ENCODE measurements at regions not wholly inside any gene's neighbourhood (a gene's known extent, or its start where the extent isn't known, plus 50 kb on each side); places are given as distances from the start of the nearest gene placed in this dataset.

DNA sequence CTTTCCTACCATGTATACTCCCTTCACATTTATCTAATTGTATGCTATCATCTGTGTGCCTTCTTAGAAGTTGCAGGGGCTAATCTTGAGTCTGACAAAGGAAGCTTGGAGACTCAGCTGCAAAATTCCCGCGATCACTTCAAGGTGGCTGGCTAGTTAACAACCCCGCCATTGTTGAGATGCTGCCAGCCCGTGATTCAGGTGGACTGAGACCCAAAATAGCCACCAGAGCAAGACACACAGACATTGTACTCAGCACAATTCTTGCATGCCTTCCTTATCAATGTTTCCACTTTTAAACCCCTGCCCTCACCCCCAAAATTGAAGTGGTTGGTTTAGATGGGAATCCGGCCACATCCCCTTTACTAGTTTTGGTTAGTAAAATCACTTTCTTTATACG is 225.8 kb upstream of the ZNF717 start:
- DNase-seq, result no peak

GRCh38 chr3:76015496-76015895 is 230.1 kb upstream of the ZNF717 start:
- no peak for DNase-seq

DNA sequence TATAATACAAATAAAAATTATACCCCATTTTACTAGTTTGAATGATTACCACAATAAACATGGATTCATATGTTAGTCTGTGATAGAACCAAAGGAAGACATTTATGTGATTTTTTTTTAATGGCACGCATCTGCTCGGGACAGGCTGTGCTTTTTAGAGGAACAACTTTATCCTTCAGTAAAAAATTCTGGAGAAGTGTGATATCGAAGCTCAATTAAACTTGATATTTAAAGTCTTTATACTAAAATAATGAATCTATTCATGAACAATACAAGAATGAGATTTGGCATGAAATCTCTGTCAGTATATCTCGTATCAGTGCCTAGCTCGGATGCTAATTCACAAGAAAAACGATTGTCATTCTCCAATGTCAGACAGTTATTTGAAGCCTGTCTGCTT is 230.8 kb upstream of the ZNF717 start:
- no peak for DNase-seq

DNA sequence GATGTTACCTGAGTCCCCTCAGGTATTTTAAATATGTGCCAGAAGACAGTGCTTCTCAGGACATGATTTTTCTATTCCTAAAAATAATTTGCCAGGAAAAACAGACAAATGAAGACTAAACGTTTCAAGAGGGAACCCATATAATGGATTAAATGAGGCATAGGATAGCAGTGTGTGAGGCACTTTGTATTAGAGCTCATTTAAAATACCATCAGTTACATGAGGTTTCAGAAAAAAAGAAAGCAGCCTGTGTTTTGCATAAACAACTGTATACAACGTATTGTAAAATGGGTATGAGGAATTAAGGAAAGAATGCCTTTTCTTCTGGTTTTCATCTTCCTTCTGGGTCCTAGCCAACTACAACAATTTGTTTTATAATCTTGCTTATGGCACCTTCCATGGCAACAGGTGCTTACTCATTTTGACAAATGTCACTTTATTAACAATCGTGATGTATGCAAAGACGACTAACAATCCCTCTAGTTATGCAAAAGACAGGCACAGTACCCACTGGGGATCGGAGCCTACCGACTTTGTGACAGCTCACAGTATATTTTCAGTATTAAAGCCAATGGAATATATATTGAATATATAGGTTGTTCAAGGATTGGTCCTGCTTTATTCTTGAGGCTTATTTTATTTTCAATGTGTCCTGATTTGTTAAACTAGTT is 231.6 kb upstream of the ZNF717 start:
- DNase-seq, result no peak

- DNase-seq, result no peak
These were observed 236.0 kb upstream of the ZNF717 start for GRCh38 chr3:76021376-76021775.

DNA sequence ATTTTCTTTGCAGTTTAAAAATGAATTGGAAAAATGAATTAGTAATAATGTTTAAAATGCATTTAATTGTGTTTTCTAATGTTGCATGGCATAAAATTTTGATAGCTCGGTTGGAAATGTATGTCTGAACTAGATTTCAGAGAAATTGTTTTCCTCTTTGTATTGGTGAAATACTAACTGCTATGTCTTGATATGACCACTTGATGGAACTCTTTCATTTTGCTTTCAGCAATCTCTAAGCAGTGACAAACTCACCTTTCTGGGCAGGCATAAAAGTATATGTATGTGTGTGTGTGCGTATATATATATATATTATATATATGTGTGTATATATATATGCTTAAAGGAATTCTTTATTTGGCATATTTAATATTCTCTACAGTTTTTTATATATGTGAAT is 239.3 kb upstream of the ZNF717 start:
- DNase-seq, result no peak

DNA sequence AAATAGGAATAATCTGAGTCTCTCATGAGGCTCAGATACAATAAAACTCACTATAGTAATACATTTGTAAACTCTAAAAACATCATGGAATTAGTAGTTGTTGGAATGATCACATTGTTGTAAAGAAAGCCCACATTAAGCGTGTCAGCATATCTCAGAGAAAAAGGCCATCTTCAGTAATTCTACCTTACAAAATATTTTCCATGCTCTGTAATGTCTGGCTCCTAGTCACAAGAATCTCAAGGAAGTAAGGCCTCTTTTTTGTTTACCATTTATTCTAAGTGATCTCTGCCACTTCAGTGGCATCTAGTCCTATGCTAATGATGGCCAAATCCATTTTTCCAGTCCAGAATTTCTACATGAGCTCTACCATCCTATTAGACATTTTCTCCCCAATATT is 240.2 kb upstream of the ZNF717 start:
- DNase-seq, result no peak

DNA sequence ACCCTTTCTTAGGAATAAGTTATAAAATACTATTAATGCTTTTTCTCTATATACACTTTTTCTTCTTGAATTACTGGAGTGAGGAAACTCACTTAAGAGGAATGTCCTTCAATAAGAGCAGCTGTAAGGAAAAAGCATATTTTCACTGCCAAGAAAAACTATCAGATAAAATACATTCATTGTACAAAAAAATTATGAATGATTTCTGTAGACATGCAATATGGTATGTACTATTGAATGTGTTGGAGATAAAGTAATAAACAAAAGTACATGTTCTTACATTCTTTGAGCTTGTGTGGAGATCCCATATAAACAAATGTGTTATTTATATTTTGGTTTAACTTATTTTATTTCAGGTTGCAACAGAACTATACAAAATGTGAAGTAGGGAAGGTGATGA is 241.0 kb upstream of the ZNF717 start:
- no peak for DNase-seq

DNA sequence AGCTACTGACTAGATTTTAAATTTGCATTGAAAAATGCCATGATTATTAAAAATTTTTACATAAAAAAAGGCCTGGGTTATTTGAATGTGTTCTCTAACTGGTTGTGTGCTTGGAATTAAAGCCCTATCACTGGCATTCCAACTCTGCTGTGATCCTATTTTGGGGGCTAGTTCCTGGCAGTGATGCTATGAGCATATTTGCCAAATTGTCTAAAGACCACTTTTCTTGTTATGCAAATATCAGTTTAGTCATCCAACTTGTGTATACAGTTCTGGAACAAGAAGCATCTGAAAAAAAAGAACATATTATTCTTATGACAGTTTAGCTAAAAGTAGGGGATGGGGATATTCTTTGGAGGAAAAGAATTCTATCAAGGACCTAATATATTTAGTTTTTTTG is 243.4 kb upstream of the ZNF717 start:
- no peak for DNase-seq

DNA sequence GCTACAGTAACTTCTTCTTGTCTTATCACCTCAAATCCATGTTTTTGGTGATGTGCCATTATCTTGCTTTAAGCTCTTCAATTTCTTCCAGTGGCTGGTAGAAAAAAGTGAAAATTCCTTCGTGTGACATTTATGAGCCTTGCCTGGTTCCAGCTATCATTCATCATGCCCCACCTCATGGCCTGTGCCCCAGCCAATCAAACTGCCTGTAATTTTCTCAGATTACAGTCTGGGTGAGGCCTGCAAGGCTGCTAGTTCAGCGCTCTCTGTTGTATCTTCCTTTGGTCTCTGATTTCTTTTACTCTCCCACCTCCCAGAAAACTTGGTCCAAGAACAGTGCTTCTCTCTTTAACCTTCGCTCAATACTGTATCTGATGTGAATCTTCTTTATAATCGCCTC is 249.3 kb upstream of the ZNF717 start:
- DNase-seq, result no peak

- DNase-seq, result no peak
These were observed 249.8 kb upstream of the ZNF717 start for GRCh38 chr3:76035117-76035516.

DNA sequence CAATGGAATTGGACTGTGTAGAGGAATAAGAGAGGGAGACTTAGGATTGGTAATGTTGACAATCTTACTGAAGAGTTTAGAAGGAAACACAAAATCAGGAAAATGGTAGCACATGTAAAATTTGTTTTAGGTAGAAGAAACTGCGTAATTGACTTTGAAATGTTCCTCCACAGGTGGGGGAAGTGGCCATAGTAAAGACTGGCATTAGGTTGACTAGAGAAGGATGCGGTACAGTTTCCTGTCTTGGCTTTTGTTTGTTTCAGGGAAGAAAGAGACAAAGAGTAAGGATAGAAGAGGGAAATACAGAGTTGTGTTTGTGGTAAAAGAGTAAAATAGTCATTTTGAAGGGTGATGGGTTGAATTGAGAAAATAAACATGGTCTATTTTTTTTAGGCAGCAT is 253.6 kb upstream of the ZNF717 start:
- DNase-seq, result no peak

GRCh38 chr3:76039431-76039830 is 254.1 kb upstream of the ZNF717 start:
- DNase-seq, result no peak

GRCh38 chr3:76040946-76041345 is 255.6 kb upstream of the ZNF717 start:
- no peak for DNase-seq

- no peak for DNase-seq
These were observed 258.4 kb upstream of the ZNF717 start for GRCh38 chr3:76043746-76044145.

DNA sequence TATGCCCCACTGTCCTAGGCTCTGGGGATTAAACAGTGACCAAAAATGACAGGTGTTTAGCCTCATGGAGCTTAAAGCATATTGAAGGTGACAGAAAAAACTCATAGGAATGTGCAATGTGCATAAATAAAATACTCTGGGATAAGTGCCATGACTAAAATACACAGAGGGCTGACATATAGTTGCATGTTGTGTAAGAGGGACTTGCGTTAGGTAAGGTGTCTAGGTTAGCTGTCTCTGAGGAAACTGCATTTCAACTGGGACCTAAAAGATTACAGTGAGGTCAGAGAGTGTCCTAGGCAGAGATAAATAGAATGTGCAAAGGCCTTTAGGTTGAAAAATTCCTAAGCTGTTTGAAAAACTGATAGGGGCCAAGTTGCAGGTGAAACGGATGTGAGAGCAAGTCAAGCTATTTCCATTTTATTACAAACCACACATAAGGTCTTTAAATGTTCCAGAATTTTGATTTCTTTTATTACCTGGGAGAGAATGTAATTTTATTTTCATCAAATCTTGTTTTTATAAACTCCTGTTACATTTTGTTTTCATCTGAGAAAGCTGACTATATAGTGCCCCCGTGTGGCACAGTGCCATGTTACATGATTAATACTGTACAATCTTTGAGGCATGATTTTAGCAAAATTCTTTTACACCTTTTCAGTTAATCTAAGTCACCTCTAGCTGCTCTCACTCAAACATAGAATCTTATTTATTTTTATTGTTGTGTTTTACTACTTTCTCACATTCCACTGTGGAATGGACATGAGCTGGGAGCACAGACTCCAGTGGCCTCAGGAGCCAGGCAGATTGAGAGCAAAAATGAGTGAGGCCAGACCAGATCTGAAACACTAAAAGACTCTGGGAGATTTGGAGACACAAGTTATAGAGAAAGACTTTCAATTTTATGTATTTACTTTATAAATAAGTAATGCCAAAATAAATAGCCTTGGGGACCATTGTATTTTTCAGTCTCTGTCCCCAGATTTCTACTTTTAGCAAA is 259.6 kb upstream of the ZNF717 start:
- peak; percentile 33 for DNase-seq

DNA sequence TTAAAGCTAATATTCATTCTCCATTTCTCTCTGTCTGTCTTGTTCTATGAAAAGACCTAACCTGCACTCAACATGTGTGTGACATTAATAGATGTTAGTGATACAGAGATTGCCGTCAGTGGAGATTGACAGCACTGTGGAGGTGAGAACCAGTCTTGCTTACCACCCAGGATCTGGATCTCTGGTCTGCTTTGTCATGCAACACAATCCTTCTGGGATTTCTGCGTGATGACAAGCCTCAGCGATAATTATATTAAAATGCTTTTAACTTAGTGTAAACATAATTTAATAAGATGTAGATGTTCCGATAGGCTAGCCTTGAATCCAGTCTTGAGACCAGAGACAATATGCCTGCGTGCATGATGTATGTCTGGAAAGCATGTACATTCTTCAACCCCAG is 262.0 kb upstream of the ZNF717 start:
- no peak for DNase-seq

DNA sequence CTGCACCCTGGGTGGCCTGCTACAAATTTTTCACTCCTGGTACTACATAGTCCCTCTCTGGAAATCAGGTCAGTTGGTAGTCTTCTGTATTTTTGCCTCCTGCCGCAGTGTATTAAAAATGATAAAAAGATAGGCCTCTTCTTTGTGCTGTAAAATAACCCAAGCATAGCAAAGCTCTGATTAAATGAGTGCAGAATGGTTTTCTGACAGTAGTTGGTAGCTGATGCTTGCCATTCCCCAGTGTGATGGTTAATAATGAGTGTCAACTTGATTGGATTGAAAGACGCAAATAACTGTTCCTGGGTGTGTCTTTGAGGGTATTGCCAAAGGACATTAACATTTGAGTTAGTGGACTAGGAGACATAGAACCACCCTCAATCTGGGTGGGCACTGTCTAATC is 264.4 kb upstream of the ZNF717 start:
- no peak for DNase-seq

- no peak for DNase-seq
These were observed 265.8 kb upstream of the ZNF717 start for GRCh38 chr3:76051145-76051544.

GRCh38 chr3:76054404-76054803 is 269.1 kb upstream of the ZNF717 start:
- DNase-seq, result no peak

GRCh38 chr3:76061654-76062053 is 276.3 kb upstream of the ZNF717 start:
- DNase-seq, result no peak

- no peak for DNase-seq
These were observed 277.7 kb upstream of the ZNF717 start for GRCh38 chr3:76063019-76063418.

DNA sequence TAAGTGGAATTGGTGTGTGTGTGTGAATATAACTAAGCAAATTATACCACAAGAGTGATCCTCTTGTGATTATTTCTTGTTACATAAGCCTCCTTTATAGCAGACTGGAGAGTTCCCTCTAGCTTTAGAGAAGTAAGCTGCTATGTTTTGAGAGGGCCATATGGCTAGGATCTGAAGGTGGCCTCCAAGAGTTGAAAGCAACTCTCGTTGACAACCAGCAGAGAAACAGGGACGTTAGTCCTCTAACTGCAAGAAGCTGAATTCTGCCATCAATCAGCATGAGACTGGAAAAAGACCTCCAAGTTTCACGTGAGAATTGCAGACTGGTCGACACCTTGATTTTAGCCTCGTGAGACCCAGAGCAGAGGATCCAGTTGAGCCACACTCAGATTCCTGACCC is 278.5 kb upstream of the ZNF717 start:
- DNase-seq, result no peak

DNA sequence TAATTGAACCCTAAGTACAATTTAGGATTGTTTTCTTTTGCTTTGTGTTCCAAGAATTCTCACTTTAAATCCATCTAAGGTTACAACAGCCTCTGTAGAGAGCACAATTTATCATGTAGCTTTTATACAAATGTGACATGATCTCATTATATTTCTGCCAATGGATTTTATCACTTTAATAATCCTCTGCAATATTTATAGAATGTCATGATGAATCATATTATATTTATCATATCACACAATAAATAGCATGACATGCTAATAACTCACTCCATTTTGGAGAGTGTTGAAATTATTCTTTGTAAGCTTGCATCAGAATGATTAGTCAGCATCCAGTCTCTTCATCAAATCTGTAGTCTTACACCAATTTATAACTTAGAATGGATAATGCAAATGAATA is 280.6 kb upstream of the ZNF717 start:
- no peak for DNase-seq
